ENCODE measurements at regions not wholly inside any gene's neighbourhood (a gene's known extent, or its start where the extent isn't known, plus 50 kb on each side); places are given as distances from the start of the nearest gene placed in this dataset.

GRCh38 chr15:81754078-81754477, 291.7 kb downstream of the MEX3B start:
- no peaks in the 10 kb centered on the region for H3K36me3 ChIP-seq (ENCODE audit: insufficient read depth, low read depth, low read length)
- no peak overlapping the region for H3K9ac ChIP-seq (ENCODE audit: low read depth, low read length)
- peaks cover 30% of the 10 kb centered on the region for H3K4me1 ChIP-seq (ENCODE audit: insufficient read depth, low read length)
- H3K27ac ChIP-seq (ENCODE audit: low read length), result no peak overlapping the region
- no peaks in the 10 kb centered on the region for H3K27me3 ChIP-seq (ENCODE audit: insufficient read depth, low read length)
- H3K4me3 ChIP-seq (ENCODE audit: low read length), result no peak overlapping the region
- no peaks in the 10 kb centered on the region for H3K9me3 ChIP-seq (ENCODE audit: insufficient read depth, low read depth, low read length)

DNA sequence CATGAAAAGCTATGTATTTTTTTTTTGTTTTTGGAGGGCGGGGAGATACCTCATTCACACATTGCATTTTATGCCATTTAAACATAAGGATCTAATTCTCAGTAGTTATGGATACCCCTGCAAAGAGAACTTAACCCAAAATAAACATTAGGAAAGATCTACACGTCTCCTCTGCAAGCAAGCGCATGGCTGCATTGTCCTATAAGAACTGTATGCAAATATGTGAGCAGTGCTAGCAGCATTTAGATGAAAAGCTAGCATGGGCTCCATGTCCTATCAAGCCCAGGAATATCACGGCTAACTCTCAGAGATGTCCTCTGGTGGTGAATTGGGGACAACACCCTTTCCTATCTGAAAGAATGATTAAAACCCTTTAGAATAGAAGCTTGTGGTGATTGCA, 292.8 kb downstream of the MEX3B start:
- Histone ChIP-seq H3K9me3 (ENCODE audit: insufficient read depth, low read depth, low read length) (no peaks in the 10 kb centered on the region), H3K4me1 (ENCODE audit: insufficient read depth, low read length) (peaks cover 25% of the 10 kb centered on the region), H3K4me3 (ENCODE audit: low read length) (no peak overlapping the region), H3K36me3 (ENCODE audit: insufficient read depth, low read depth, low read length) (no peaks in the 10 kb centered on the region), H3K27me3 (ENCODE audit: insufficient read depth, low read length) (no peaks in the 10 kb centered on the region), H3K27ac (ENCODE audit: low read length) (no peak overlapping the region), H3K9ac (ENCODE audit: low read depth, low read length) (no peak overlapping the region)

DNA sequence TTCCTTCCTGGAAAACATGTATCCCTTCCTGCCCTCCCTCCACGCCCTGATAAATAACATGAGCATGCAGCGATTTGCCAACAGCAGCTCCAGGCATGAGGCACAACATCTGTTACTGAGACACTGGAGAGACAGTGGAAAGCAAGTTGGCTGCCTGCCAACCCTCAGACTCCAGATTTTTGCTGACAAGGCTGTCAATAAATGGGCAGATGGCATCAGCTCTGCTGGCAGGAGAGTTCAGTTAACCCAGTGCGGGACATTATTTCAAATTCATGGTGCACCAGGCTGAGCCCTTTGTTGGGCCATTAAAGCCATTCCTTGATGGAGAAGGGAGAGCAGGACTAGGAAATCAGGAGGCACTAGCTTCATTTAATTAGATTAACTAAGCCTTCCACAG, 293.3 kb downstream of the MEX3B start:
- no peaks in the 10 kb centered on the region for H3K36me3 ChIP-seq (ENCODE audit: insufficient read depth, low read depth, low read length)
- peaks cover 25% of the 10 kb centered on the region for H3K4me1 ChIP-seq (ENCODE audit: insufficient read depth, low read length)
- H3K9me3 ChIP-seq (ENCODE audit: insufficient read depth, low read depth, low read length), result no peaks in the 10 kb centered on the region
- no peak overlapping the region for H3K4me3 ChIP-seq (ENCODE audit: low read length)
- no peak overlapping the region for H3K9ac ChIP-seq (ENCODE audit: low read depth, low read length)
- H3K27me3 ChIP-seq (ENCODE audit: insufficient read depth, low read length), result no peaks in the 10 kb centered on the region
- no peak overlapping the region for H3K27ac ChIP-seq (ENCODE audit: low read length)

DNA sequence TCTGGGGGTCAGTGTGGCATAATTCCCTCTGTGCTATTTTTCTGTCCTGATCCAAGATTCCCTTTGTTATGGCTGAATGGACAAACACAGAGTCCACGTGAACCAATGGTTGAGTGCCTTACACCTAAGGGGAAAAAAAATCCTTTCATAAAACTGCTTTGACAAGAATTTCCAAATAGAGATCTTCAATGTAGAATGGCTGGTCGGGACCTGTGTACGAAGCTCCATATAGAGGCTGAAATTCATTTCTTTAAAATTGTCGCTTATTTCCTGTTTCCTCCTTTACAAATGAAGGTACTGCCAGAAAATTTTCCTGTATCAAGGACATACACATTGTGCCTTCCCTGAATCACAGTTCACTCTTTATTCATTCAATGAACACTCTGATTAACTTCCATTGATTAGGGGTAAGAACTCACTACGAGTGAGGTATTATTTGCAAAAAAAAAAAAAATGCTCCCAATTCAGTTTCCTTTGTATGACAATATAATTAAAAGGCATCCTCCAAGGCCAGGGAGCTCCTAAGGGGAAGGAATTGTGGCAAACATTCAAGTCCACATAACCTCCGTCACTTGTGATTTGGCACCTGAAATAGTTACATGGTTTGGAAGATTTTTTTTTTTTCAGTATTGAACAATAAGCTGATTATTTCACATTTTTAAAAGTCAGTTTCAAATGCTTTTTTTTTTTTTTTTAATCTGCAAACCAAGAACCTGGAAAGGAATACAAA, 293.8 kb downstream of the MEX3B start:
- Histone ChIP-seq H3K36me3 (ENCODE audit: insufficient read depth, low read depth, low read length) (no peaks in the 10 kb centered on the region), H3K9me3 (ENCODE audit: insufficient read depth, low read depth, low read length) (no peaks in the 10 kb centered on the region), H3K27ac (ENCODE audit: low read length) (no peak overlapping the region), H3K4me3 (ENCODE audit: low read length) (no peak overlapping the region), H3K27me3 (ENCODE audit: insufficient read depth, low read length) (no peaks in the 10 kb centered on the region), H3K4me1 (ENCODE audit: insufficient read depth, low read length) (peaks cover 25% of the 10 kb centered on the region), H3K9ac (ENCODE audit: low read depth, low read length) (no peak overlapping the region)

GRCh38 chr15:81751256-81751655, 294.6 kb downstream of the MEX3B start:
- Histone ChIP-seq H3K27ac (ENCODE audit: low read length) (no peak overlapping the region), H3K9ac (ENCODE audit: low read depth, low read length) (no peak overlapping the region), H3K9me3 (ENCODE audit: insufficient read depth, low read depth, low read length) (no peaks in the 10 kb centered on the region), H3K27me3 (ENCODE audit: insufficient read depth, low read length) (no peaks in the 10 kb centered on the region), H3K4me3 (ENCODE audit: low read length) (no peak overlapping the region), H3K4me1 (ENCODE audit: insufficient read depth, low read length) (peaks cover 25% of the 10 kb centered on the region), H3K36me3 (ENCODE audit: insufficient read depth, low read depth, low read length) (no peaks in the 10 kb centered on the region)

GRCh38 chr15:81749716-81750375, 296.0 kb downstream of the MEX3B start:
- no peak overlapping the region for H3K27ac ChIP-seq (ENCODE audit: low read length)
- H3K36me3 ChIP-seq (ENCODE audit: insufficient read depth, low read depth, low read length), result no peaks in the 10 kb centered on the region
- H3K4me1 ChIP-seq (ENCODE audit: insufficient read depth, low read length), result peaks cover 25% of the 10 kb centered on the region
- no peaks in the 10 kb centered on the region for H3K9me3 ChIP-seq (ENCODE audit: insufficient read depth, low read depth, low read length)
- H3K27me3 ChIP-seq (ENCODE audit: insufficient read depth, low read length), result no peaks in the 10 kb centered on the region
- H3K4me3 ChIP-seq (ENCODE audit: low read length), result no peak overlapping the region
- no peak overlapping the region for H3K9ac ChIP-seq (ENCODE audit: low read depth, low read length)

- Histone ChIP-seq H3K9ac (ENCODE audit: low read depth, low read length) (no peak overlapping the region), H3K4me3 (ENCODE audit: low read length) (no peak overlapping the region), H3K36me3 (ENCODE audit: insufficient read depth, low read depth, low read length) (no peaks in the 10 kb centered on the region), H3K4me1 (ENCODE audit: insufficient read depth, low read length) (peaks cover 15% of the 10 kb centered on the region), H3K27ac (ENCODE audit: low read length) (no peak overlapping the region), H3K27me3 (ENCODE audit: insufficient read depth, low read length) (no peaks in the 10 kb centered on the region), H3K9me3 (ENCODE audit: insufficient read depth, low read depth, low read length) (no peaks in the 10 kb centered on the region)
These were observed 298.3 kb downstream of the MEX3B start for GRCh38 chr15:81747482-81747881.

GRCh38 chr15:81747026-81747425, 298.8 kb downstream of the MEX3B start:
- no peak overlapping the region for H3K27ac ChIP-seq (ENCODE audit: low read length)
- no peaks in the 10 kb centered on the region for H3K27me3 ChIP-seq (ENCODE audit: insufficient read depth, low read length)
- peaks cover 10% of the 10 kb centered on the region for H3K4me1 ChIP-seq (ENCODE audit: insufficient read depth, low read length)
- H3K36me3 ChIP-seq (ENCODE audit: insufficient read depth, low read depth, low read length), result no peaks in the 10 kb centered on the region
- no peak overlapping the region for H3K9ac ChIP-seq (ENCODE audit: low read depth, low read length)
- H3K9me3 ChIP-seq (ENCODE audit: insufficient read depth, low read depth, low read length), result no peaks in the 10 kb centered on the region
- H3K4me3 ChIP-seq (ENCODE audit: low read length), result no peak overlapping the region

GRCh38 chr15:81744364-81744763, 301.5 kb downstream of the MEX3B start:
- Histone ChIP-seq H3K4me1 (ENCODE audit: insufficient read depth, low read length) (no peaks in the 10 kb centered on the region), H3K27me3 (ENCODE audit: insufficient read depth, low read length) (no peaks in the 10 kb centered on the region), H3K9me3 (ENCODE audit: insufficient read depth, low read depth, low read length) (no peaks in the 10 kb centered on the region; the same call in 1 of the 2 replicates), H3K27ac (ENCODE audit: low read length) (no peak overlapping the region), H3K4me3 (ENCODE audit: low read length) (no peak overlapping the region), H3K9ac (ENCODE audit: low read depth, low read length) (no peak overlapping the region), H3K36me3 (ENCODE audit: insufficient read depth, low read depth, low read length) (0 out of 2 replicates have a peak, but pooled peaks cover 3% of the 10 kb centered on the region)

- Histone ChIP-seq H3K4me1 (ENCODE audit: insufficient read depth, low read length) (no peaks in the 10 kb centered on the region), H3K27ac (ENCODE audit: low read length) (no peak overlapping the region), H3K9me3 (ENCODE audit: insufficient read depth, low read depth, low read length) (peaks cover 9% of the 10 kb centered on the region; the same call in 1 of the 2 replicates), H3K27me3 (ENCODE audit: insufficient read depth, low read length) (no peaks in the 10 kb centered on the region), H3K4me3 (ENCODE audit: low read length) (no peak overlapping the region), H3K36me3 (ENCODE audit: insufficient read depth, low read depth, low read length) (0 out of 2 replicates have a peak, but pooled peaks cover 5% of the 10 kb centered on the region), H3K9ac (ENCODE audit: low read depth, low read length) (no peak overlapping the region)
These were observed 305.4 kb downstream of the MEX3B start for GRCh38 chr15:81740416-81740815.

DNA sequence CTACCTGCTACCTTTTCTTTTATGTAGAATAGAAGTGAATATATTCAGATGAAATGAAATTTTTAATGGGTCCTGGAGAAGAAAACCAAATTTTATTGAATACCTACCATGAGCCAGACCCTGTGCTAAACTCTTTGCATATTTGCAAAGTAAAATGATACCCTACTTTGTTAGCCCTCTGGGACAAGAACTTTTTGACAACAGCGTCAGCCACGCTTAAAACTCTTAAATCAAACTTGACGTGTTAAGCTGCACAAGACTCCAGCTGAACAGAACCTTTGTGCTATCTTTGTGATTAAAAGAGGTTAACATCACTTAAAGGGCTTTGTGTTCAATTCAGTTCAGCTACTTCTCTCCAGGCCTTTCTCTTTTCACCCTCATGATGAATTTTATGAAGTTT, 316.5 kb downstream of the MEX3B start:
- H3K4me3 ChIP-seq (ENCODE audit: low read length), result no peak overlapping the region
- H3K27ac ChIP-seq (ENCODE audit: low read length), result no peak overlapping the region
- peaks cover 46% of the 10 kb centered on the region for H3K9me3 ChIP-seq (ENCODE audit: insufficient read depth, low read depth, low read length)
- no peaks in the 10 kb centered on the region for H3K27me3 ChIP-seq (ENCODE audit: insufficient read depth, low read length)
- H3K9ac ChIP-seq (ENCODE audit: low read depth, low read length), result no peak overlapping the region
- H3K36me3 ChIP-seq (ENCODE audit: insufficient read depth, low read depth, low read length), result no peaks in the 10 kb centered on the region
- no peaks in the 10 kb centered on the region for H3K4me1 ChIP-seq (ENCODE audit: insufficient read depth, low read length)

DNA sequence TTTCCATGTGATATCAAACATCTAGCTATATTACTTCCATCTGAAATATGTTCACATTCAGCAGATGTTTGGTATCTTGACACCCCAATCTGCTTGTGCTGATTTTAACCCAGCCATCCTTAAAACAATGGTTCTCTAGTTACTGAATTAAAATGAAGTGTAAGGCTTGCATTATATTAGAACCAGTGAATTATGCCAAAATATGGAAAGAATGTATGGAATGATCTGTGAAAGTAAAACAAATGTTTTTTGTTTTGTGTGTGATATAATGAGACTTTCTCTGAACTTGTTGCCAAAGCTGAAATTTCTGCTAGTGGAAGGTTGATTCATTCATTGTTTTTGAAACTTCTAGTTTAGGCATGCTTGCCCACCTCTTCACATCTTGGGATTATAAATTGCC, 317.1 kb downstream of the MEX3B start:
- H3K4me1 ChIP-seq (ENCODE audit: insufficient read depth, low read length), result no peaks in the 10 kb centered on the region
- no peak overlapping the region for H3K27ac ChIP-seq (ENCODE audit: low read length)
- H3K27me3 ChIP-seq (ENCODE audit: insufficient read depth, low read length), result no peaks in the 10 kb centered on the region
- no peak overlapping the region for H3K9ac ChIP-seq (ENCODE audit: low read depth, low read length)
- no peaks in the 10 kb centered on the region for H3K36me3 ChIP-seq (ENCODE audit: insufficient read depth, low read depth, low read length)
- no peak overlapping the region for H3K4me3 ChIP-seq (ENCODE audit: low read length)
- peaks cover 49% of the 10 kb centered on the region for H3K9me3 ChIP-seq (ENCODE audit: insufficient read depth, low read depth, low read length)
